Colonic mucosa (tissue), 4 donors: ENCODE measurements at regions not wholly inside any gene's neighbourhood (a gene's known extent, or its start where the extent isn't known, plus 50 kb on each side); places are given as distances from the start of the nearest gene placed in this dataset.

ENCODE experiments used
- DNase-seq: peaks from one replicate; pipeline ENCODE4 v3.0.0-alpha.2; 2020
- H3K27ac ChIP-seq: fragments of 200-600 bp; one replicate; pipeline ENCODE4 v1.8.0; 2021
- H3K27me3 ChIP-seq: fragments of 200-600 bp; one replicate; pipeline ENCODE4 v1.8.0; 2021
- H3K36me3 ChIP-seq: fragments of 200-600 bp; one replicate; pipeline ENCODE4 v1.8.0; 2021
- H3K4me1 ChIP-seq: fragments of 200-600 bp; one replicate; pipeline ENCODE4 v1.8.0; 2021; ENCODE audit warnings: mild to moderate bottlenecking
- H3K4me3 ChIP-seq: fragments of 200-600 bp; one replicate; pipeline ENCODE4 v1.8.0; 2021
- H3K9ac ChIP-seq, 2 donors: one replicate each; pipeline ENCODE4 v1.7.0; 2013; ENCODE audit warnings: control low read depth in 2 of 2, low read depth in 2 of 2, low read length in 2 of 2
- H3K9me3 ChIP-seq: fragments of 200-600 bp; one replicate; pipeline ENCODE4 v1.8.0; 2021
- CTCF ChIP-seq: fragments of 200-600 bp; IDR thresholded peaks from one replicate; pipeline ENCODE4 v1.8.0; 2022; ENCODE audit warnings: antibody characterized with exemption, mild to moderate bottlenecking
- intact Hi-C: fragments of 100-400 bp; cut with DNase I; formaldehyde crosslinking; loops from one replicate; pipeline ENCODE4 v1.14.1; 2022
- donor health status: healthy.
- donor health status: DM: no; HTN: no; CAD: no.
- donor health status: DM: no; HTN: no; CAD: no.

GRCh38 chr2:107633580-107634147 lies 193.0 kb upstream of the RGPD4 start:
- no peaks in the 10 kb centered on the region for H3K4me1 ChIP-seq
- TF ChIP-seq CTCF: no peak
- H3K4me3 ChIP-seq: no peak overlapping the region
- H3K27ac ChIP-seq: no peak overlapping the region
- H3K9ac ChIP-seq: no peak overlapping the region
- no peaks in the 10 kb centered on the region for H3K36me3 ChIP-seq
- no peak for DNase-seq
- no peaks in the 10 kb centered on the region for H3K27me3 ChIP-seq
- intact Hi-C loops: no loop called here
- H3K9me3 ChIP-seq: no peaks in the 10 kb centered on the region

GRCh38 chr2:107634172-107634571 lies 192.5 kb upstream of the RGPD4 start:
- H3K9me3 ChIP-seq: no peaks in the 10 kb centered on the region
- H3K9ac ChIP-seq: no peak overlapping the region
- H3K27ac ChIP-seq: no peak overlapping the region
- TF ChIP-seq CTCF: no peak
- H3K4me3 ChIP-seq: no peak overlapping the region
- no peak for DNase-seq
- no peaks in the 10 kb centered on the region for H3K4me1 ChIP-seq
- intact Hi-C loops: no loop called here
- H3K36me3 ChIP-seq: no peaks in the 10 kb centered on the region
- no peaks in the 10 kb centered on the region for H3K27me3 ChIP-seq

GRCh38 chr2:107635883-107636282 lies 190.8 kb upstream of the RGPD4 start:
- no peak overlapping the region for H3K4me3 ChIP-seq
- no peaks in the 10 kb centered on the region for H3K9me3 ChIP-seq
- no peaks in the 10 kb centered on the region for H3K36me3 ChIP-seq
- H3K4me1 ChIP-seq: no peaks in the 10 kb centered on the region
- H3K27me3 ChIP-seq: no peaks in the 10 kb centered on the region
- H3K9ac ChIP-seq: no peak overlapping the region
- no peak for DNase-seq
- no peak overlapping the region for H3K27ac ChIP-seq
- intact Hi-C loops: no loop called here
- no peak for TF ChIP-seq CTCF

GRCh38 chr2:107645586-107645985 lies 181.1 kb upstream of the RGPD4 start:
- no peak for DNase-seq
- intact Hi-C loops: no loop called here
- no peaks in the 10 kb centered on the region for H3K9me3 ChIP-seq
- H3K27me3 ChIP-seq: no peaks in the 10 kb centered on the region
- H3K4me3 ChIP-seq: no peak overlapping the region
- TF ChIP-seq CTCF: no peak
- H3K27ac ChIP-seq: no peak overlapping the region
- H3K9ac ChIP-seq: no peak overlapping the region
- H3K36me3 ChIP-seq: no peaks in the 10 kb centered on the region
- no peaks in the 10 kb centered on the region for H3K4me1 ChIP-seq

- Histone ChIP-seq H3K4me3 (no peak overlapping the region), H3K9me3 (no peaks in the 10 kb centered on the region), H3K4me1 (no peaks in the 10 kb centered on the region), H3K9ac (no peak overlapping the region), H3K27ac (no peak overlapping the region), H3K36me3 (no peaks in the 10 kb centered on the region), H3K27me3 (no peaks in the 10 kb centered on the region)
- no peak for TF ChIP-seq CTCF
- intact Hi-C loops: no loop called here
- no peak for DNase-seq
Measured at GRCh38 chr2:107648781-107649404, 177.8 kb upstream of the RGPD4 start.
